Fibroblast of lung (primary cell): ENCODE measurements at regions not wholly inside any gene's neighbourhood (a gene's known extent, or its start where the extent isn't known, plus 50 kb on each side); places are given as distances from the start of the nearest gene placed in this dataset.

Source experiments
- DNase-seq, 2 donors: peaks; one replicate each; pipeline versions ENCODE4 v3.0.0 to v3.0.0-alpha.2; 2010; ENCODE audit warnings: low read depth in 2 of 2
- H2AFZ ChIP-seq: 2 replicates; pipeline ENCODE4 v1.5.1; 2012; ENCODE audit warnings: low read length, control low read depth, inconsistent platforms
- H3K27ac ChIP-seq: 2 replicates; pipeline ENCODE4 v1.5.1; 2011; ENCODE audit warnings: low read length, control low read depth; ENCODE audit not compliant: insufficient read depth
- H3K27me3 ChIP-seq: 2 replicates; pipeline ENCODE4 v1.5.1; 2011; ENCODE audit warnings: mild to moderate bottlenecking, low read length; ENCODE audit not compliant: control insufficient read depth, insufficient read depth
- H3K36me3 ChIP-seq: 2 replicates; pipeline ENCODE4 v1.5.1; 2011; ENCODE audit warnings: low read length; ENCODE audit not compliant: control insufficient read depth, insufficient read depth
- H3K4me1 ChIP-seq: 2 replicates; pipeline ENCODE4 v1.5.1; 2011; ENCODE audit warnings: low read length; ENCODE audit not compliant: control insufficient read depth, insufficient read depth; ENCODE audit errors: extremely low read depth
- H3K4me2 ChIP-seq: 2 replicates; pipeline ENCODE4 v1.5.1; 2011; ENCODE audit warnings: low read length, control low read depth; ENCODE audit not compliant: insufficient read depth; ENCODE audit errors: extremely low read depth
- H3K4me3 ChIP-seq, 4 experiments: fragments of 200-600 bp in 1 of 4; sonication (generic) in 1 of 4; replicated peaks in 1 of 4; 2 replicates each; pipeline ENCODE4 v1.5.1; 2011 to 2016; ENCODE audit warnings: low read length in 4 of 4, low read depth in 3 of 4, mild to moderate bottlenecking in 3 of 4, control low read depth in 2 of 4, inconsistent platforms in 1 of 4, mixed read lengths in 1 of 4; ENCODE audit not compliant: insufficient read depth in 1 of 4; ENCODE audit errors: control extremely low read depth in 1 of 4
- H3K79me2 ChIP-seq: 2 replicates; pipeline ENCODE4 v1.5.1; 2012; ENCODE audit warnings: mild to moderate bottlenecking, low read length, inconsistent platforms; ENCODE audit not compliant: control insufficient read depth, insufficient read depth
- H3K9ac ChIP-seq: 2 replicates; pipeline ENCODE4 v1.5.1; 2011; ENCODE audit warnings: mild to moderate bottlenecking, low read length, control low read depth; ENCODE audit not compliant: insufficient read depth
- H3K9me3 ChIP-seq: 2 replicates; pipeline ENCODE4 v1.5.1; 2012; ENCODE audit warnings: low read depth, low read length; ENCODE audit not compliant: control insufficient read depth, insufficient read depth
- H4K20me1 ChIP-seq: 2 replicates; pipeline ENCODE4 v1.5.1; 2011; ENCODE audit warnings: low read length; ENCODE audit not compliant: control insufficient read depth, insufficient read depth; ENCODE audit errors: extremely low read depth
- EZH2 ChIP-seq: IDR thresholded peaks from 2 replicates; pipeline ENCODE4 v1.5.1; 2012; ENCODE audit warnings: low read length, control low read depth, mild to moderate bottlenecking; ENCODE audit errors: missing control alignments
- TF ChIP-seq, protein P1 (sequence below), 2 donors: IDR thresholded peaks in 1 of 2; conservative IDR thresholded peaks in 1 of 2; 1 replicate in 1 of 2; 2 replicates in 1 of 2; pipeline ENCODE4 v1.5.1; 2011 to 2012; ENCODE audit warnings: low read length in 2 of 2, control low read depth in 1 of 2, inconsistent platforms in 1 of 2, low read depth in 1 of 2, mild to moderate bottlenecking in 1 of 2

DNA sequence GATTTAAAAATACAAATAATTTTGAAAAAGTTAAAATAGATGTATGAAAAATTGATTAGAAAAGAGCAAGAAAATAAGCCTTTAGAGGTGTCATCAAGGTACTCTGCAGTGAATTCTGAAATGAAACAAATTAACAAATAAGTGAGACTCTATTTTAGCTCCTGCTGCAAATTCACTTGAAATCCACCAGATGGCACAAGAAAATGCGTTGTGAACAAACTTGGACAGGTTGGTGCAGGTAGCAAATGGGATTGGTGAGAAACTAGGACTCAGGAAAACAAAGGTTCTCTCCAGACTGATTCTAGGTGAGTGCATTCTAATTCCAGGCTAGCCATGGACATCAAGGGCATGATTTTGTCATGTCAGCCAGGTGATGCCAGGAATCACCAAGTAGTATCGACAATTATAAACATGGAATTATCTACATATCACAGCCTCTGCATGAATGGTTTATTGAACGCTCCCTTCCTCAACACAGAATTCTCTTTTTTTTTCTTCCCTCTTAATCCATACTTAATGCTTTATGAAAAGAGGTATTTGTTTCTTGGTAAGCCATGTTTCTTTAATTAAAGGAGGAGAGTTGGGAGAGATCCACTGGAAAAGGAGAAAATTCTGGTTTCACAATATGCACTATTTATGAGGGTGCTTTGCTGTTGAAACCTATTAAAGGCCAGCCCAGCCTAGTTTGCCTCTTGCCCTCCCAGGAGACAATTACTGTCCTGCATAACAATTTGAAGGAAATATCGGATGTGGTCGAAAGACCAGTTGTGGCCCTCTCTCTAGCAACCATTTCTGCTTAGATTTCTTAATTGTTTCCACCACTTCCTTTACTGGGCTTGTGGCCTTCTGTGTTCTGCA lies 118.1 kb downstream of the ZNF365 start:
- Histone ChIP-seq H3K4me1 (no peaks in the 10 kb centered on the region), H3K9me3 (no peaks in the 10 kb centered on the region), H3K9ac (no peak overlapping the region), H2AFZ (no peak overlapping the region), H3K27me3 (peaks cover under 1% of the 10 kb centered on the region), H3K79me2 (no peaks in the 10 kb centered on the region), H3K4me2 (no peak overlapping the region), H3K27ac (no peak overlapping the region), H3K4me3 (no peak overlapping the region), H4K20me1 (no peaks in the 10 kb centered on the region), H3K36me3 (no peaks in the 10 kb centered on the region)
- peak; percentile 39 to 44 for DNase-seq
- TF ChIP-seq, protein P1, sequence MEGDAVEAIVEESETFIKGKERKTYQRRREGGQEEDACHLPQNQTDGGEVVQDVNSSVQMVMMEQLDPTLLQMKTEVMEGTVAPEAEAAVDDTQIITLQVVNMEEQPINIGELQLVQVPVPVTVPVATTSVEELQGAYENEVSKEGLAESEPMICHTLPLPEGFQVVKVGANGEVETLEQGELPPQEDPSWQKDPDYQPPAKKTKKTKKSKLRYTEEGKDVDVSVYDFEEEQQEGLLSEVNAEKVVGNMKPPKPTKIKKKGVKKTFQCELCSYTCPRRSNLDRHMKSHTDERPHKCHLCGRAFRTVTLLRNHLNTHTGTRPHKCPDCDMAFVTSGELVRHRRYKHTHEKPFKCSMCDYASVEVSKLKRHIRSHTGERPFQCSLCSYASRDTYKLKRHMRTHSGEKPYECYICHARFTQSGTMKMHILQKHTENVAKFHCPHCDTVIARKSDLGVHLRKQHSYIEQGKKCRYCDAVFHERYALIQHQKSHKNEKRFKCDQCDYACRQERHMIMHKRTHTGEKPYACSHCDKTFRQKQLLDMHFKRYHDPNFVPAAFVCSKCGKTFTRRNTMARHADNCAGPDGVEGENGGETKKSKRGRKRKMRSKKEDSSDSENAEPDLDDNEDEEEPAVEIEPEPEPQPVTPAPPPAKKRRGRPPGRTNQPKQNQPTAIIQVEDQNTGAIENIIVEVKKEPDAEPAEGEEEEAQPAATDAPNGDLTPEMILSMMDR (conservative IDR thresholded peaks at IDR 0.05 in 1 of 2, IDR thresholded peaks at IDR 0.05 in 1 of 2; ENCODE audit: low read depth in 1 of 2, low read length in 2 of 2): peak; percentile 42 to 59
- no peak for TF ChIP-seq EZH2

DNA sequence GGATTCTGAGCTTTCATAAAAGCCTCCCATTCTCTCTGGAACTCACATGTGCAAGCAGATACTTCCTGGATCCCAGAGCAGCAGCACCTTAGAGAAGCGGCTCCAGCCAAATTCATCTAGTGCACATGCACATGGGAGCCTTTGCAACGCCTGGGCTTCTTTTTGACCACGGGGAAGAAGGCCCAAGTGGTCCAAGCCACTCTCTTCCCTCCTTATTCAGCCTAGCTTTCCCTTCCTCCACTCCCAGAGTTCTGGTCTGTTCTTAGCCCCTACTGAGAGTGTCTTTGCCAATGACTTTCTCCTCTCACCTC lies 118.7 kb downstream of the ZNF365 start:
- Histone ChIP-seq H4K20me1 (no peaks in the 10 kb centered on the region), H3K9me3 (no peaks in the 10 kb centered on the region), H3K4me1 (no peaks in the 10 kb centered on the region), H3K36me3 (no peaks in the 10 kb centered on the region), H3K4me2 (no peak overlapping the region), H3K4me3 (no peak overlapping the region), H3K9ac (no peak overlapping the region), H3K27ac (no peak overlapping the region), H2AFZ (no peak overlapping the region), H3K27me3 (peaks cover 6% of the 10 kb centered on the region), H3K79me2 (no peaks in the 10 kb centered on the region)
- TF ChIP-seq EZH2: no peak
- TF ChIP-seq, protein P1 (conservative IDR thresholded peaks at IDR 0.05 in 1 of 2, IDR thresholded peaks at IDR 0.05 in 1 of 2; ENCODE audit: low read depth in 1 of 2, low read length in 2 of 2): no peak
- DNase-seq: no peak

DNA sequence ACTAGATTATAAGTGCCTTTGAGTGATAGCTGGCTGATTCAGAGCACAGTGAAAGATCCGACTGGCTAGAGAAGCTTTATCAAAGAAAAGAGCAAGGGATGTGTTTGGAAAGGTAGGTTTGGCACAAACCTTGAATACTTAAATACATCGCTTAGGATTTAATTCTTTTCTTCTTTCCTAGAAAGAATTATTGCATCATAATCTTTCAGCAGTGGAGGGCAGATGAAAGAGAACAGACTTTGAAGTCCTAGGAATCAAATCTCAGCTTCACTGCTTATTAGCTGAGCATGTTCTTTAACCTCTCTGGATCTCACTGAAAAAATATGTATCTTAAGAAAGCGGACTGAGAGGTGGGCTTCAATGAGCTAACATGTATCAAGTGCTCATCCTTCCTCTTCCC lies 122.8 kb downstream of the ZNF365 start:
- Histone ChIP-seq H3K4me3 (no peak overlapping the region), H3K4me2 (no peak overlapping the region), H3K4me1 (no peaks in the 10 kb centered on the region), H3K27ac (no peak overlapping the region), H4K20me1 (no peaks in the 10 kb centered on the region), H3K79me2 (no peaks in the 10 kb centered on the region), H2AFZ (no peak overlapping the region), H3K36me3 (no peaks in the 10 kb centered on the region), H3K9me3 (no peaks in the 10 kb centered on the region), H3K27me3 (peaks cover 13% of the 10 kb centered on the region), H3K9ac (no peak overlapping the region)
- DNase-seq: no peak
- no peak for TF ChIP-seq EZH2
- TF ChIP-seq, protein P1 (conservative IDR thresholded peaks at IDR 0.05 in 1 of 2, IDR thresholded peaks at IDR 0.05 in 1 of 2; ENCODE audit: low read depth in 1 of 2, low read length in 2 of 2): no peak
